Common myeloid progenitor, CD34-positive (primary cell): ENCODE measurements at regions not wholly inside any gene's neighbourhood (a gene's known extent, or its start where the extent isn't known, plus 50 kb on each side); places are given as distances from the start of the nearest gene placed in this dataset.

Experiments
- CTCF ChIA-PET: fragments of 350-600 bp; sonication (Branson Sonifier 250); formaldehyde crosslinking; loops from one replicate; lab custom pipeline; 2021; ENCODE audit warnings: antibody characterized with exemption; lab: Charles Lee
- POLR2A ChIA-PET: fragments of 350-600 bp; sonication (Branson Sonifier 250); formaldehyde crosslinking; loops from one replicate; lab custom pipeline; 2021; ENCODE audit warnings: antibody characterized with exemption; lab: Charles Lee
- DNase-seq, 3 donors: peaks; one replicate each; pipeline versions ENCODE4 v3.0.0 to v3.0.0-alpha.2; 2013
- H3K27ac ChIP-seq, 2 experiments: 1 replicate in 1 of 2; 2 replicates in 1 of 2; pipeline ENCODE4 v1.7.0; 2013; ENCODE audit warnings: inconsistent platforms in 2 of 2, low read length in 2 of 2, mild to moderate bottlenecking in 2 of 2, low read depth in 1 of 2, moderate library complexity in 1 of 2; ENCODE audit not compliant: severe bottlenecking in 2 of 2, insufficient read depth in 1 of 2, poor library complexity in 1 of 2
- H3K27me3 ChIP-seq, 5 experiments: replicated peaks in 2 of 5; 1 replicate in 3 of 5; 2 replicates in 2 of 5; pipeline versions ENCODE4 v1.6.1 to v1.7.0; 2013; ENCODE audit warnings: low read length in 4 of 5, mild to moderate bottlenecking in 2 of 5, moderate library complexity in 2 of 5, inconsistent platforms in 1 of 5; ENCODE audit not compliant: insufficient read depth in 5 of 5, control insufficient read depth in 4 of 5
- H3K36me3 ChIP-seq, 4 experiments: 1 replicate in 2 of 4; 2 replicates in 2 of 4; pipeline versions ENCODE4 v1.6.1 to v1.7.0; 2013; ENCODE audit warnings: low read length in 3 of 4, control low read depth in 1 of 4, mild to moderate bottlenecking in 1 of 4; ENCODE audit not compliant: control insufficient read depth in 4 of 4, insufficient read depth in 4 of 4
- H3K4me1 ChIP-seq, 4 experiments: 1 replicate in 3 of 4; 2 replicates in 1 of 4; pipeline versions ENCODE4 v1.6.1 to v1.7.1; 2013; ENCODE audit warnings: low read length in 3 of 4, mild to moderate bottlenecking in 3 of 4, control low read depth in 1 of 4, inconsistent platforms in 1 of 4, moderate library complexity in 1 of 4; ENCODE audit not compliant: control insufficient read depth in 4 of 4, insufficient read depth in 4 of 4; ENCODE audit errors: control extremely low read depth in 1 of 4
- H3K4me3 ChIP-seq, 7 experiments: 1 replicate in 4 of 7; 2 replicates in 3 of 7; pipeline versions ENCODE4 v1.5.1 to v1.7.0; 2013; ENCODE audit warnings: mild to moderate bottlenecking in 7 of 7, low read length in 6 of 7, moderate library complexity in 6 of 7, inconsistent platforms in 2 of 7, low read depth in 2 of 7, control low read depth in 1 of 7; ENCODE audit not compliant: insufficient read depth in 4 of 7, control insufficient read depth in 1 of 7; ENCODE audit errors: extremely low read depth in 1 of 7
- H3K9me3 ChIP-seq, 5 experiments: 1 replicate in 4 of 5; 2 replicates in 1 of 5; pipeline versions ENCODE4 v1.6.1 to v1.7.1; 2013; ENCODE audit warnings: low read length in 4 of 5, mild to moderate bottlenecking in 2 of 5, inconsistent platforms in 1 of 5, low read depth in 1 of 5, moderate library complexity in 1 of 5; ENCODE audit not compliant: control insufficient read depth in 4 of 5, insufficient read depth in 2 of 5; ENCODE audit errors: control extremely low read depth in 1 of 5
- WGBS: methylation state at CpG from one replicate; pipeline ENCODE4 v1.1.5; 2013; ENCODE audit not compliant: insufficient coverage; 5-methylcytosine and 5-hydroxymethylcytosine counted together

DNA sequence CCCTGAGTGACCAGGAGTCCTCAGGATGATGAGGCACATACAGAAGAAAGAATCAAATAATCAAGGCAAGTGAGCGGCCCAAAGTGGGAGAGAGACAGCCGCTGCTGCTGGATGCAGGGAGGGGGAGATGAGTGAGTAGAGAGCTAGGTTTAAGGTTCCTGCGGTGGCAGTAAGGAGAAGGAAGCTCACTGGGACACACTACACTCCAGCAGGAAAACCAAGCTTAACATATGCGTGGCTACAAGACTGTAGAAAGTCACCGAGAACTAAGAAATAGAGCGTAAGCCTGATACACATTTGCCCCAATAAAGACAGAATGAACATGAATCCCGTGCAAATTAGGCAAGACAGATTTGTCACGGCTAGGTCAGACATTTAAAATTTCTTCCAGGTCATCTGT, 470.2 kb downstream of the KDM4C start:
- 85% methylated on average over 6 of the region's 8 CpGs for WGBS
- H3K4me3 ChIP-seq: no peak overlapping the region
- peaks cover 0 to 7% (median 2%) of the 10 kb centered on the region in 5 experiments for H3K27me3 ChIP-seq
- peaks cover 0 to 1% (median 0%) of the 10 kb centered on the region in 5 experiments for H3K9me3 ChIP-seq
- ChIA-PET CTCF (no interaction called here), POLR2A (no interaction called here)
- H3K36me3 ChIP-seq: no peaks in the 10 kb centered on the region
- no peak overlapping the region for H3K27ac ChIP-seq
- DNase-seq: no peak
- H3K4me1 ChIP-seq: no peaks in the 10 kb centered on the region

DNA sequence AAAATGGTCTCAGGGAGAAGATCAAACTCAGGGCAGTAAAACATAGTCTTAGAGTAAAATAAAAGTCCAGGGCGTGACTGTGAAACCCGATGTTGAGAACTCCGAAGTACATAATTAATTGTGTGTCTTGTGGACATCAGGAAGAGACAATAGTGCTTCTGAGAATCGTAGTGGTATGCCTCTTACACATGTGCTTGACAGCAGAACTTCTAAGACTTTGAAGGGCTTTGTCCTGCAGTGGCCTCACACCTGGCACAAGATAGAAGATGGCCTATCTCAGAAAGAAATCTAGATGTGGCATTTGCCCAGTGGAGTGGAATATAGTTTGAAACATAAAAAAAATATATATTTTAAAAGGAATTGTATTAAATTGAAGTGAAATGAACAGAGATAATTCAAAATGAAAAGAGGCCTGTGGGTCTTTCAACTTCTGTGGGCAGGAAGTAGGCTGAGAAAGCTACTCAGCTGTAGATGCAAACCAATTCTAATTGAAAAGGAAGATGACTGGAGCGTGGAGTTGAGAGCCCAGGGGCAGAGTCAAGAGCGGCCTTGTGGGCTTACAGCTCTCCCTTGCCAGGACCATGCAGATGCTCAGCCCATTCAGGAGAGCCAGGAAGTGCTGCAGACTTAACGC, 468.4 kb downstream of the KDM4C start:
- Histone ChIP-seq H3K4me3 (no peak overlapping the region), H3K27me3 (peaks cover 0 to 7% (median 2%) of the 10 kb centered on the region in 5 experiments), H3K36me3 (no peaks in the 10 kb centered on the region), H3K4me1 (no peaks in the 10 kb centered on the region), H3K27ac (no peak overlapping the region), H3K9me3 (no peaks in the 10 kb centered on the region)
- no peak for DNase-seq
- ChIA-PET CTCF (no interaction called here), POLR2A (no interaction called here)
- WGBS: 91% methylated on average over 7 of the region's 7 CpGs
